SK-N-SH (cell line): ENCODE measurements at regions not wholly inside any gene's neighbourhood (a gene's known extent, or its start where the extent isn't known, plus 50 kb on each side); places are given as distances from the start of the nearest gene placed in this dataset.

Experiments
- CTCF ChIA-PET: fragments of 300-600, 350-600 bp; formaldehyde crosslinking; extraction: SDS; loops from one replicate; lab custom pipeline; 2021; lab: Yijun Ruan, JAX
- POLR2A ChIA-PET: fragments of 350-600 bp; sonication (Branson Sonifier 250); formaldehyde crosslinking; extraction: SDS; loops from one replicate; lab custom pipeline; 2020; ENCODE audit warnings: antibody characterized with exemption, inconsistent platforms; lab: Yijun Ruan, JAX
- DNase-seq: peaks from one replicate; pipeline ENCODE4 v3.0.0; 2012
- H2AFZ ChIP-seq: fragments of 200-600 bp; sonication (generic); 2 replicates; pipeline ENCODE4 v1.8.1; 2016; ENCODE audit warnings: antibody characterized with exemption, mild to moderate bottlenecking, low read depth
- H3F3A ChIP-seq: fragments of 200-600 bp; sonication (generic); replicated peaks from 2 replicates; pipeline ENCODE3; 2016; ENCODE audit warnings: antibody characterized with exemption, mild to moderate bottlenecking; ENCODE audit not compliant: insufficient read depth
- H3K27ac ChIP-seq, 2 experiments: fragments of 200-500 bp in 1 of 2; fragments of 200-600 bp in 1 of 2; sonication (Bioruptor generic) in 1 of 2; sonication (generic), shearing (Covaris generic) in 1 of 2; 2 replicates each; pipeline versions ENCODE4 v1.5.1 to v1.6.1; 2014 to 2016; ENCODE audit warnings: low read depth in 2 of 2, inconsistent platforms in 1 of 2, low read length in 1 of 2, mild to moderate bottlenecking in 1 of 2, mixed read lengths in 1 of 2
- H3K27me3 ChIP-seq: fragments of 200-600 bp; sonication (generic), shearing (Covaris generic); 2 replicates; pipeline ENCODE4 v1.6.1; 2016; ENCODE audit warnings: mixed run types; ENCODE audit not compliant: insufficient read depth
- H3K36me3 ChIP-seq, 2 experiments: fragments of 200-500 bp in 1 of 2; fragments of 200-600 bp in 1 of 2; sonication (Bioruptor generic) in 1 of 2; sonication (generic) in 1 of 2; replicated peaks in 1 of 2; 2 replicates each; pipeline versions ENCODE3 to v1.5.1; 2014 to 2016; ENCODE audit warnings: low read length in 1 of 2, mild to moderate bottlenecking in 1 of 2; ENCODE audit not compliant: insufficient read depth in 2 of 2, control insufficient read depth in 1 of 2
- H3K4me1 ChIP-seq, 2 experiments: fragments of 200-500 bp in 1 of 2; fragments of 200-600 bp in 1 of 2; sonication (Bioruptor generic) in 1 of 2; sonication (generic), shearing (Covaris generic) in 1 of 2; 2 replicates each; pipeline versions ENCODE4 v1.5.1 to v1.6.1; 2014 to 2016; ENCODE audit warnings: low read depth in 1 of 2, low read length in 1 of 2, mixed run types in 1 of 2; ENCODE audit not compliant: insufficient read depth in 2 of 2, control insufficient read depth in 1 of 2
- H3K4me2 ChIP-seq: fragments of 200-600 bp; sonication (generic), shearing (Covaris generic); 2 replicates; pipeline ENCODE4 v1.6.1; 2017; ENCODE audit warnings: mixed run types
- H3K4me3 ChIP-seq, 2 experiments: fragments of 200-500 bp in 1 of 2; fragments of 200-600 bp in 1 of 2; sonication (Bioruptor generic) in 1 of 2; sonication (generic), shearing (Covaris generic) in 1 of 2; 2 replicates each; pipeline versions ENCODE4 v1.5.1 to v1.8.1; 2014 to 2016; ENCODE audit warnings: low read depth in 2 of 2, inconsistent platforms in 1 of 2, low read length in 1 of 2, mild to moderate bottlenecking in 1 of 2, mixed read lengths in 1 of 2, moderate library complexity in 1 of 2
- H3K79me2 ChIP-seq: fragments of 200-600 bp; sonication (generic); 2 replicates; pipeline ENCODE4 v1.8.1; 2017; ENCODE audit warnings: mild to moderate bottlenecking; ENCODE audit not compliant: insufficient read depth
- H3K9ac ChIP-seq: fragments of 200-600 bp; sonication (generic); 2 replicates; pipeline ENCODE4 v1.6.1; 2017; ENCODE audit warnings: mixed run types
- H3K9me2 ChIP-seq: fragments of 200-600 bp; sonication (generic); 2 replicates; pipeline ENCODE4 v1.6.1; 2017; ENCODE audit warnings: mixed run types
- H3K9me3 ChIP-seq: fragments of 200-600 bp; sonication (generic); 2 replicates; pipeline ENCODE4 v1.6.1; 2017; ENCODE audit warnings: mixed run types, mild to moderate bottlenecking, moderate library complexity
- H4K20me1 ChIP-seq: fragments of 200-600 bp; sonication (generic); 2 replicates; pipeline ENCODE4 v1.6.1; 2017; ENCODE audit warnings: mild to moderate bottlenecking, mixed run types; ENCODE audit not compliant: insufficient read depth
- CHD2 ChIP-seq: fragments of 150-350 bp; IDR thresholded peaks from 2 replicates; pipeline ENCODE4 v1.6.1; 2018; ENCODE audit warnings: low read length; ENCODE audit not compliant: partially characterized antibody
- EP300 ChIP-seq, 2 experiments: IDR thresholded peaks; 2 replicates each; pipeline versions ENCODE4 v1.4.0 to v1.6.1; 2012; ENCODE audit warnings: borderline replicate concordance in 1 of 2, low read depth in 1 of 2, low read length in 1 of 2
- FOXJ3 ChIP-seq: sonication (generic); formaldehyde crosslinking; IDR thresholded peaks from 2 replicates; pipeline ENCODE4 v1.5.1; 2020; ENCODE audit warnings: mild to moderate bottlenecking, missing genetic modification reagents
- FOXM1 ChIP-seq: IDR thresholded peaks from 2 replicates; pipeline ENCODE4 v1.4.0; 2012; ENCODE audit warnings: low read depth, mild to moderate bottlenecking
- GABPA ChIP-seq: IDR thresholded peaks from 2 replicates; pipeline ENCODE4 v1.4.0; 2012; ENCODE audit warnings: low read depth, mild to moderate bottlenecking
- GATA2 ChIP-seq: sonication (generic); formaldehyde crosslinking; IDR thresholded peaks from 2 replicates; pipeline ENCODE4 v1.5.0; 2020; ENCODE audit warnings: mild to moderate bottlenecking, missing genetic modification reagents
- IRF3 ChIP-seq: fragments of 150-350 bp; IDR thresholded peaks from 2 replicates; pipeline ENCODE4 v1.6.1; 2016; ENCODE audit warnings: mild to moderate bottlenecking, low read depth, low read length
- JUND ChIP-seq: IDR thresholded peaks from 2 replicates; pipeline ENCODE4 v1.4.0; 2012
- MEF2A ChIP-seq: IDR thresholded peaks from 2 replicates; pipeline ENCODE4 v1.4.0; 2012; ENCODE audit warnings: low read depth, borderline replicate concordance
- PBX3 ChIP-seq: IDR thresholded peaks from 2 replicates; pipeline ENCODE4; 2012
- POLR2AphosphoS5 ChIP-seq: IDR thresholded peaks from 2 replicates; pipeline ENCODE4 v1.6.1; 2012; ENCODE audit warnings: low read depth, low read length
- RAD21 ChIP-seq: IDR thresholded peaks from 2 replicates; pipeline ENCODE4 v1.6.1; 2012; ENCODE audit warnings: mild to moderate bottlenecking, low read length
- RCOR1 ChIP-seq: fragments of 150-350 bp; IDR thresholded peaks from 2 replicates; pipeline ENCODE4 v1.6.1; 2017; ENCODE audit warnings: antibody characterized with exemption, low read length
- RFX5 ChIP-seq: IDR thresholded peaks from 2 replicates; pipeline ENCODE4 v1.6.1; 2012; ENCODE audit warnings: mild to moderate bottlenecking, improper control_type of control experiment, low read length
- SIN3A ChIP-seq: IDR thresholded peaks from 2 replicates; pipeline ENCODE4 v1.6.1; 2012; ENCODE audit warnings: low read depth, mild to moderate bottlenecking, low read length, moderate library complexity, borderline replicate concordance
- SMC3 ChIP-seq: IDR thresholded peaks from 2 replicates; pipeline ENCODE4 v1.6.1; 2012; ENCODE audit warnings: low read depth, low read length, improper control_type of control experiment
- TCF12 ChIP-seq: IDR thresholded peaks from 2 replicates; pipeline ENCODE4 v1.4.0; 2012
- USF1 ChIP-seq: IDR thresholded peaks from 2 replicates; pipeline ENCODE4 v1.4.0; 2012; ENCODE audit warnings: low read depth, borderline replicate concordance
- YY1 ChIP-seq: IDR thresholded peaks from 2 replicates; pipeline ENCODE4 v1.4.0; 2012; ENCODE audit warnings: low read depth, mild to moderate bottlenecking
- ZBTB33 ChIP-seq: IDR thresholded peaks from 2 replicates; pipeline ENCODE4 v1.4.0; 2012; ENCODE audit warnings: low read depth, borderline replicate concordance
- WGBS: methylation state at CpG from one replicate; pipeline ENCODE4 v1.1.6; 2017; ENCODE audit warnings: low lambda C conversion rate; 5-methylcytosine and 5-hydroxymethylcytosine counted together

- Histone ChIP-seq H2AFZ (no peak overlapping the region), H3K36me3 (no peaks in the 10 kb centered on the region), H3K4me1 (peaks cover 0 to 16% of the 10 kb centered on the region in 2 experiments; a peak in 2 of 4 replicates), H3F3A (no peaks in the 10 kb centered on the region), H3K27me3 (no peaks in the 10 kb centered on the region), H3K4me3 (no peak overlapping the region), H3K27ac (no peak overlapping the region), H3K9me3 (no peaks in the 10 kb centered on the region), H3K9ac (no peak overlapping the region), H3K4me2 (no peak overlapping the region), H4K20me1 (no peaks in the 10 kb centered on the region), H3K9me2 (no peaks in the 10 kb centered on the region), H3K79me2 (no peaks in the 10 kb centered on the region)
- 95% methylated on average over 4 of the region's 4 CpGs for WGBS
- POLR2A ChIA-PET, result no interaction called here
- DNase-seq, result no peak
- TF ChIP-seq SIN3A (no peak), RFX5 (no peak), MEF2A (no peak), RCOR1 (no peak), EP300 (IDR thresholded peaks at IDR 0.05; ENCODE audit: borderline replicate concordance in 1 of 2, low read depth in 1 of 2, low read length in 1 of 2) (no peak), IRF3 (no peak), SMC3 (no peak), YY1 (no peak), FOXJ3 (no peak), GATA2 (CRISPR knock-in tag) (no peak), POLR2AphosphoS5 (no peak), FOXM1 (no peak), TCF12 (no peak), CHD2 (no peak), JUND (no peak), USF1 (no peak)
- CTCF ChIA-PET, result no interaction called here
Measured at GRCh38 chr10:21421794-21422193, 103.7 kb downstream of the SKIDA1 start.

GRCh38 chr10:21421016-21421415 is 104.5 kb downstream of the SKIDA1 start:
- POLR2A ChIA-PET, result no interaction called here
- CTCF ChIA-PET, result no interaction called here

More at GRCh38 chr10:21421016-21421415, 104.5 kb downstream of the SKIDA1 start:
- no peaks in the 10 kb centered on the region for H3F3A ChIP-seq
- no peak for TF ChIP-seq GABPA
- TF ChIP-seq GATA2 (CRISPR knock-in tag), result no peak
- no peak for TF ChIP-seq PBX3
- no peak for TF ChIP-seq YY1
- TF ChIP-seq RAD21, result no peak
- no peak for TF ChIP-seq USF1
- no peak for TF ChIP-seq ZBTB33
- no peak for TF ChIP-seq TCF12
- no peak for TF ChIP-seq JUND
- no peak overlapping the region for H3K4me3 ChIP-seq
- H3K9me2 ChIP-seq, result no peaks in the 10 kb centered on the region
- no peak overlapping the region for H3K4me2 ChIP-seq
- no peak overlapping the region for H3K9ac ChIP-seq
- peaks cover 0 to 16% of the 10 kb centered on the region in 2 experiments; a peak in 2 of 4 replicates for H3K4me1 ChIP-seq
- no peaks in the 10 kb centered on the region for H4K20me1 ChIP-seq
- no peak for DNase-seq
- WGBS, result 56% methylated on average over 2 of the region's 2 CpGs
- H3K27me3 ChIP-seq, result no peaks in the 10 kb centered on the region
- no peak overlapping the region for H3K27ac ChIP-seq
- H3K36me3 ChIP-seq, result no peaks in the 10 kb centered on the region
- H3K79me2 ChIP-seq, result no peaks in the 10 kb centered on the region
- no peaks in the 10 kb centered on the region for H3K9me3 ChIP-seq
- H2AFZ ChIP-seq, result no peak overlapping the region
